ENCODE measurements at regions not wholly inside any gene's neighbourhood (a gene's known extent, or its start where the extent isn't known, plus 50 kb on each side); places are given as distances from the start of the nearest gene placed in this dataset.

DNA sequence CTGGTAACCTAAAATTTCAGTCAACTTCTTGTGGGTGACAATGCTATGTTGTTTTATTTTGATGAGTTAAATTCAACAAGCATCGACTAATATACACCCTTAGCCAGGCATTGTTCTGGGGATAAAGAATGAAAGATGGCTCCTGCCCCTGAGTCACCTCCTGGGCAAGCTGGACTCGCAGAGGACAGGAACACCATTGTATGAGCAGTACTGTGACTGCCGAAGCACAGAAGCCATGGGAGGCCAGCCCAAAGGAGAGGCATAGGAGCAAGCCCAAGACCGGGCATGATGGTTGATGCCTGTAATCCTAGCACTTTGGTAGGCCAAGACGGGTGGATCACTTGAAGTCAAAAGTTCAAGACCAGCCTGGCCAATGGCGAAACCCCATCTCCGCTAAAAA, 555.2 kb downstream of the OMA1 start:
- DNase-seq (ENCODE audit: low read depth), result no peak

GRCh38 chr1:57989877-57990276, 556.6 kb downstream of the OMA1 start:
- DNase-seq (ENCODE audit: low read depth), result no peak

GRCh38 chr1:57987523-57987922, 559.0 kb downstream of the OMA1 start:
- DNase-seq (ENCODE audit: low read depth), result no peak

DNA sequence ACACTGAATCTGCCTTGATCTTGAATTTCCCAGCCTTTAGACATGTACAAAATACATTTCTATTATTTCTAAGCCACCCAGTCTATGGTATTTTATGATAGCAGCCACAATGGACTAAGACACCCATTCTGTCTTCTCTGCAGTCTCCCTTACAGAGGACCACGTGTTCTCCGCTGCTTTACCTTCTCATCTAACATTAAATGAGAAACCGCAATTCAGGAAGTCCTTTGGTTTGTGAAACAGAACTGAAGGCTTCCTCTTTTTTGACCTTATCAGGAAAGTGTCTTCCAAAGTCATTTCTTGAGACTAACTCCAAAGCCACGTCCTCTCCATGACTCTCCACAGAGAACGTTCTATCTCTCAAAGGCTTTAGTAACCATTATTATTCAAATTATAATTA, 560.1 kb downstream of the OMA1 start:
- no peak for DNase-seq (ENCODE audit: low read depth)

DNA sequence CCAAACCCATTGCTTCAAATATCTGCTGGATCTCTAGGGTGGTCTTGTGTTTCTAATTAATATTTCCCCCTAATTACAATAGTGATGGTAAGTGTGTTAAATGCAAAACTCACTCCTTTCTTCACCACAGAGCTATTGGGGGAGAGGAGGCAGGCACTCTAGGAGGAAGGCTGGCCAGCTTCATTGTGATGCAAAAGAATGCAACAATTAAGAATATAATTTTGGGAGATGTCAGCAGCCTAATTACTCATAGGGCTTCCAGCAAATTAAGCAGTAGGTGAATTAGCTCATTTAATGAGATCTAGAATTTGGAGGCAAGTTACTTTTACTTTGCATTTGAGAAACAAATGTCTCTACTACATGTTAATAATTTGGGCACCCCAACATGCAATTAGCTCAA, 560.4 kb upstream of the DAB1 start:
- DNase-seq (ENCODE audit: low read depth), result no peak

GRCh38 chr1:57983441-57983840, 559.6 kb upstream of the DAB1 start:
- DNase-seq (ENCODE audit: low read depth), result no peak

GRCh38 chr1:57982852-57983251, 559.0 kb upstream of the DAB1 start:
- no peak for DNase-seq (ENCODE audit: low read depth)

GRCh38 chr1:57976216-57976615, 552.4 kb upstream of the DAB1 start:
- DNase-seq (ENCODE audit: low read depth), result no peak

GRCh38 chr1:57968321-57968720, 544.5 kb upstream of the DAB1 start:
- DNase-seq (ENCODE audit: low read depth), result no peak

DNA sequence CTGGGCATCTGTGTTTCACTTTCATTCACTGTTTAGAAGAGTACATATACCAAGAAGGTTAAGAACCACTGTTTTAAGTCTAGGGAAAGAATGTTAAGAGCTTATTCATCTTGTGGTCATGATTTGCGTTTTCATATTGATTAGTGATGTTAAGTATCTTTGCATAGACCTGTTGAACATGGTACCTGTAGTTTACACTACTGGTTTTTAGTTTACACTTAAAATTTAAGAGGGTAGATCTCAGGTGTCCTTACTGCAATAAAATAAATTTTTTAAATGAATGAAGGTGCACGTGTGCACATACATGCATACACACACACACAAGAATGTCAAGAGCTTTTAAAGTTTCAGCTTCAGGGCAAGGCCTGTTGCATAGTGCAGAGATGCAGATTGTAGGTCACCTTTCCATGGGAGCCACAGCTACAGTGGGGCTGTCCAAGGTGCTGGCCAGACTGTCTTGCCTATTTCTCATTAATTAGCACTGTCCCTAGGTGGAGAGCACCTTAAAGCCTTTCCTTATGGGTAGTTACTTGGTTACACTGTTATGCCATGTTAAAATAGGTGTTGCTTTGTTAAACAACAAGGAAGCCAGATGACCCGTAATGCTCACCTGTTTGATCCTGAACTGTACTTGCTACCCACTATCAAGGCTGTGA, 543.0 kb upstream of the DAB1 start:
- DNase-seq (ENCODE audit: low read depth), result peak; percentile 1

GRCh38 chr1:57966340-57966739, 542.5 kb upstream of the DAB1 start:
- no peak for DNase-seq (ENCODE audit: low read depth)

GRCh38 chr1:57963581-57963980, 539.7 kb upstream of the DAB1 start:
- DNase-seq (ENCODE audit: low read depth), result no peak

DNA sequence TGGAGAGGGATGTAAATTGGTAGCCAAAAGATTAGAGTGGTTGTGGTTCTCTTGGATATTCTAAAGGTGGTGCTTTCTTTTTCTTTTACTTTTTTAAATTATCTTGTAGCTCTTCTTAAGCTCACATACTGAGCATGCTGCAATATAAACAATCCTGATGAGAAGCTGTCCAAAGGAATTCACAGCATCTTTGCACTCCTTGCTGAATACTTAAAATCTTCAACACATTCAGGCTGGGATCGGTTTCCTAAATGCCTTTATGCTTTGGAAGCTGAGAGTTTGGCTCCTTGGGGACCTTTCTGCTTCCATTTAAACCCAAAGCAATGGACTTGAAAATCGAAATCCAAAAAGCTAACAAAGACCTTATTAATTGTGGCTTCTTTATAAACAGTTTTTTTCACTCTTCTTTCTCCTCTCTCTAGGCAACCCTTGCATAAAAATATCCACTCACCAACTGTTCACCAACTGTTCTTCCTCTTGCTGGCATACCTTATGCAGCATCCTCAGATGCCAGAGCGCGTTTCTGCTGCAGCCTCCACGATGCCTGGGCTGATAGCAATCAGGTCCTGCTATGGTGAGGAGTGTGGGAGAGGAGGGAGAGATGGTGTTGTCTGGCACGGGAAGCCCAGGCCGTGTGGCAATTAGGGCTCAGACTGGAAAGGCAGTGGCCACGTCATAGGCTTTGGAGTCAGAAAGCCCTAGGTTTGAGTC, 535.8 kb upstream of the DAB1 start:
- DNase-seq (ENCODE audit: low read depth), result no peak

- no peak for DNase-seq (ENCODE audit: low read depth)
These were observed 533.7 kb upstream of the DAB1 start for GRCh38 chr1:57957576-57957975.

DNA sequence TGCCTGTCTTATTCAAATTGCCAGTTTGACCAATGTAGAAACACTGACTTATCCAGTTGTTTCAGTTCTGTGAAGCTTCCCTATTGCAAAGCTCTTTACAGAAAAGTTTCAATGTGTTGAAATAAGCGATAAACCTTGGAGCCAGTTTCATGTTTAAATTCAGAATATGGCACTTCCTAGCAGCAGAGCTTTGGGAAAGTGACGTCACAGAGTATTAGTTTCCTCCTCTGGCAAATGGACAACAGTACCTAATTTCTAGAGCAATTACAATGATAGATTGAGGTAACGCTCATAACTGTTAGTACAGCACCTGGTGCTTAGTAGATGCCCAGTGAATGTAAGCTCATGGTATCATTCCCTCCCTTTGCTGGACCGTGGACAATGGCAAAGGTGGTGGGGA, 527.5 kb upstream of the DAB1 start:
- no peak for DNase-seq (ENCODE audit: low read depth)

DNA sequence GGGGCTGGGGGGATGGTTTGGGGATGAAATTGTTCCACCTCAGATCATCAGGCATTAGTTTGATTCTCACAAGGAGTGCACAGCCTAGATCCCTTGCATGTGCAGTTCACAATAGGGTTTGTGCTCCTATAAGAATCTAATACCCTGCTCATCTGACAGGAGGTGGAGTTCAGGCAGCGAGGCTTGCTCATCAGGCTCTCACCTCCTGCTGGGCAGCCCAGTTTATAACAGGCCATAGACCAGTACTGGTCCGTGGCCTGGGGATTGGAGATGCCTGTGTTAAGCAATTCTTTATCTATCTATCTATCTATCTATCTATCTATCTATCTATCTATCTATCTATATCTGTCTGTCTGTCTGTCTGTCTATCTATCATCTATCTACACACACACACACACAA, 525.3 kb upstream of the DAB1 start:
- DNase-seq (ENCODE audit: low read depth), result no peak

- no peak for DNase-seq (ENCODE audit: low read depth)
These were observed 523.6 kb upstream of the DAB1 start for GRCh38 chr1:57947471-57947870.

DNA sequence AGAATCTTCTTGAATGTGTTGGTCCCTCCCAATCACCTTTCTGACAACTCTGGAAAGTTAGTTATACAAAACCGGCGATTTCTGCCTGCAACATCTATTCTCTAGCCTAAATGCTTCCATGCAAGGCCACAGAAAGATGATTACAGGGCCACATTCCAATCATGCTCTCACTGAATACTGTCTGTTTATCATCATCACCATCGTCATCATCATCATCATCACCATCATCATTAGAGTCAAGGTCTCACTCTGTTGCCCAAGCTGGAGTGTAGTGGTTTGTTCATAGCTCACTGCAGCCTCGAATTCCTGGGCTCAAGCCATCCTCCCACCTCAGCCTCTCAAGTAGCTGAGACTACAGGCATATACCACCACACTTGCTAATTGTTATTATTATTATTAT, 521.2 kb upstream of the DAB1 start:
- DNase-seq (ENCODE audit: low read depth), result no peak

GRCh38 chr1:57943365-57943764, 519.5 kb upstream of the DAB1 start:
- no peak for DNase-seq (ENCODE audit: low read depth)

DNA sequence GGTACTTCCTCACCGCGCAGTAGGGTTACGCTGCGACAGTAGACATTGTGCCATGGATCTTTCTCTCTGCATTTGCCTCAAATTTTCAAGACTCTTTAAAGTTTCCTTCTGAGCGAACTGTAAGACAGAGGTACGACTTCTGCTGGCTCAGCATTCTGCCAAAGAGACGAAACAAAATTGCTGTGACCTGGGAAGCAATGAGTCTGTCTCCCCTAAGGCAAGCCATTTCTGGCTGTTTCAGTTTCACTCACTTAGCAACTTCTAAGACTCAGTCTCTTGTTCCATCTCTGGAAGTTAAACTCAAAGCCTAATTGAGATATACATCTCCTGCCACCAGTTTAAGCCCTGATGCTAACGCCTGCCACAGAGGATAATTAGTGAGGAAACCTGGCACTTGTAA, 510.9 kb upstream of the DAB1 start:
- DNase-seq (ENCODE audit: low read depth), result no peak

- DNase-seq (ENCODE audit: low read depth), result no peak
These were observed 503.1 kb upstream of the DAB1 start for GRCh38 chr1:57927003-57927402.

DNA sequence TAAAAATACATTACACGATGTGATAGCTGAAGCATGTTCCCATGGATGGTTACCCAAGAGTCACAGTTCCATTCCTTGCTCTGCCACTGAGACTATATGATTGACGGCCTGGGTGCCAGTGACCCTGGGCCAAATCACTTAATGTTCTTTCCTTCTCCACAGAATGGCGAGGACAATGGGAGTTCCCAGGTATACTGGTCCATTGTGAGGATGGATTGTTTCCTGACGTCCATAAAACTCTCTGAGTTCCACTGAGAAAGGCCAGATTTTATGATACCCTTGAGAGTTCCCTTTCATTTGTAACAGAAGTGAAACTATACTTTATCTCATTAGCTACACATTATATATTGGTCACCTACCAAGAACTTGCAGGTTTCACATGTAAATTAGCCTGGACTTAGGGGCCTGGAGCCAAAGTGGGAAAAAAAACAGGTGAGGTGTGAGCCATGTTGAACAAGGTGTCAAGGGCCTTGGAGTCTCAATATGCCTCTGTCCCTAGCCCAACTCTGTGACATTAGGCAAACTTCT, 502.2 kb upstream of the DAB1 start:
- DNase-seq (ENCODE audit: low read depth), result no peak

- no peak for DNase-seq (ENCODE audit: low read depth)
These were observed 501.4 kb upstream of the DAB1 start for GRCh38 chr1:57925226-57925625.

DNA sequence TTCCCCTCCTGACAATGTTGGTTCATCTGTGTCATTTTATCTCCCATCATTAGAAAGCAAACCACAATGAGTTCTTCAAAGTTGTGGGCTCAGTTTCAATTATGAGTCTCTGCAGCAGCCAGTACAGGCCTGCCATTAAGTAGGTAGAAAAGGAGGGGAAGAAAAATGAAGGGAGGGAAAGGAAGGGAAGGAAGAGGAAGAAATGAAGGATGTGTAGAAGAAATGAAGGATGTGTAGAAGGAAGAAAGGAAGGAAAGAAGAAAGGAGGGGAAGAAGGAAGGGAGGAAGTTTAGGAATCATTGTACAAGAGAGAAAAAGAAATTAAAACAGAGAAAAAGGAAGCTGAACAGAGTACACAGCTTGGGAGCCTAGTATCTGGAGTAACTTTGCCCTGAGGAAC, 498.3 kb upstream of the DAB1 start:
- DNase-seq (ENCODE audit: low read depth), result no peak
